Activated CD4-positive, CD25-positive, alpha-beta regulatory T cell treated with anti-CD3 and anti-CD28 coated beads, Interleukin-2, amount 50 U/mL, for 72 hours (primary cell): ENCODE measurements at regions not wholly inside any gene's neighbourhood (a gene's known extent, or its start where the extent isn't known, plus 50 kb on each side); places are given as distances from the start of the nearest gene placed in this dataset.

Experiments used
- DNase-seq: peaks from one replicate; pipeline ENCODE4 v3.0.0; 2021

DNA sequence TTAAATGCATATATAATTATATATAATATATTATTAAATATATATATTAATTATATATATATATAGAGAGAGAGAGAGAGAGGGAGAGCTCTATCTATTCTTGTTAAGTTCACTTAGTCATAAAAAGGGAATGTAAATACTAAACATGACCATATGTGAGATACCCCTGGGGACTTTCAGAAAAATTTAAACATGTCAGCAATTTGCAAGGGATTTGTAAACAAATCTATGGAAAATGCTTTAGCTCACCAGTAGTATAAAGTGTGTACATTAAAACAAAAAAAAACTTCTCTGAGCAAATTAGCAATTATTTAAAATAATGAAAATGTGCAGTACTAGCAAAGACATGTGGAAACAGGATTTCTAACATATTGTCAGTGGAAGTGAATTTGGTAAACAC, 1755.5 kb downstream of the PCDH19 start:
- no peak for DNase-seq
